Hindlimb muscle (tissue), 1 donor: ENCODE measurements at regions not wholly inside any gene's neighbourhood (a gene's known extent, or its start where the extent isn't known, plus 50 kb on each side); places are given as distances from the start of the nearest gene placed in this dataset.

Source experiments
- DNase-seq: peaks from one replicate; pipeline ENCODE4 v3.0.0-alpha.2; 2013

DNA sequence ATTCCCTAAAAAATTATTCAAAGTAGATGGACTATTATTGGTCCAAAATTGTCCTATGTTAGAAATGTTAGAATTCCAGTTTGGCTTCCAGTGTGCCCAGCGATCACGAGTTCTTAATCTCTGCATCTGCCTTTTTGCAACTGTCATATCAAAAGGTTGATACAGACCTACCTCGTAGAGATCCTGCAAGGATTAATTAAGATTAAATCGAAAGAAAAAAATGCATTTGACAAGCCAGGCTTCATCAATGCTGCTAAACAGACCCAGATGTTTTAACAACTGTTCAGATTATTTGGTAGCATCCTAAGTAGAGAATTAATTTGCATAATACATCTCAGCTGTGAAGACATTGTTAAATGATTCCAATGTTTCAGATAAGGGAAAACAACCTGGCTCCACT, 336.5 kb downstream of the CRPPA start:
- DNase-seq: no peak

DNA sequence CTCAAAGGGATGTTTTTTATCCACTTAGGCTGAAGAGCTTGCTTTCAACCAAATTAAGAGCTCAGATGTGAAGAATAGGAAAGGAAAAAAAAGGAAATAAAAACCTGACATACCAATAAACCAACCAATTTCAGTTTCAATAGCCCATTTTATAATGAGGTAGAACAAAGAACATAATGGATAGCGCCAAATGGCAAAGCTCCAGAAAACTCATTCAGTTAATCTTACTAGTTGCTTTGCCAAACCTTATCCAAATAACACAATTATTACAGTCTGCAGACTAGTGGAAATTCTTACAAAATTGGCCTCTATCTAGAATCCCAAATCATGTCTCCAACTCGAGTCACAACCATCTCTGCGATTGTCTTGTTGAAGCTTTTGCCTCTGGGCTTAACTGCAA, 337.0 kb downstream of the CRPPA start:
- DNase-seq: no peak

DNA sequence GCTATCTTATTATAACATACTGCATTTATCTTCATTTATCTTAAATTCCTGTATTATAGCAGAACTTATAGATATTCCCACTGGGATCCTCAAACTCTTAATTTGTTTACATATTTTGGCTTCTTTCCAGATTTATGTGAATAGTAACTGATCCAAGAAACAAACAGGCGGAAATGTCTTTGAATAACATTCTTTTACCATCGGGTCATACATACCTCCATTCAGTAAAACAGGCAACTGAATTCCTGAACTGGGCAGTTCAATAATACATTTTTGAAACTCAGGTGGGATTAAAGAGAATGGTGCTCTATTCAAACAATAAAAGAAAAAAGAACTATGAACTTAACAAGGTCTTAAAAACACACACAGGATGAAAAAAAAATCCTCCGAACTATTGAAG, 337.4 kb downstream of the CRPPA start:
- DNase-seq: no peak

- no peak for DNase-seq
These were observed 341.2 kb downstream of the CRPPA start for GRCh38 chr7:16080131-16080530.

GRCh38 chr7:16079723-16080122, 341.6 kb downstream of the CRPPA start:
- no peak for DNase-seq

DNA sequence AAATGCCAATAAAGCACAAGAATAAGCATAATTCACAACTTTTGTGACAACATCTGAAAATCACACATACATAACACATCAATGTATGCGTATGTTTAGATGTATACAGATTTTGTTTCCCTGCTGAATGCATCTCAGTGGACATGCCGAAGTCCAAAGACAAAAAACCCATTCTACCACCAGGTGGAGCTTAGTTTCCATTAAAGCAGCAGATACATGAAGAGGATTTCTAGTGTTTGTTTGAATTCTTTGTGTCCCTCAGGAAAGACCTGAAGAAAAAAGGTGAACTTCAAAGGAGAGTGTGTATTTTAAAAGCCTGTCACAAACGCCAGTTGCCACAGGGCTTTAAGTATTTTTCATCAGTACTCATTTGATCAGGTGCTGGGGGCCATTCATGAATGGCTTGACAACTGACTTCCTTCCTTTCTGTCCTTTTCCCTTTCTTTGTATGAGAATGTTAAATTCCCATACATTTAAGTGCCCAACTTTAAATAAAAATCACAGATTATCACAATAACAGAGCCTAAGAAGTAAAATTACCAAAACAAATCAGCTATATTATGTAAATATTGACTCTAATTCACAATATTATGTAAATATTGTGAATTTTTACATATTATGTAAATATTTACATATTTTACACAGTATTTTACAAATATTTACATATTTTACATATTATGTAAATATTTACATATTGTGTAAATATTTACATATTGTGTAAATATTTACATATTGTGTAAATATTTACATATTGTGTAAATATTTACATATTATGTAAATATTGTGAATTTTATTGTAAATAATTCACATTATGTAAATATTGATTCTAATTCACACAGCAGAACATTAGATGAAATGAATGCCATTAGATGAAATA, 343.0 kb downstream of the CRPPA start:
- DNase-seq: no peak

- peak; percentile 82 for DNase-seq
These were observed 350.0 kb downstream of the CRPPA start for GRCh38 chr7:16071246-16071857.

DNA sequence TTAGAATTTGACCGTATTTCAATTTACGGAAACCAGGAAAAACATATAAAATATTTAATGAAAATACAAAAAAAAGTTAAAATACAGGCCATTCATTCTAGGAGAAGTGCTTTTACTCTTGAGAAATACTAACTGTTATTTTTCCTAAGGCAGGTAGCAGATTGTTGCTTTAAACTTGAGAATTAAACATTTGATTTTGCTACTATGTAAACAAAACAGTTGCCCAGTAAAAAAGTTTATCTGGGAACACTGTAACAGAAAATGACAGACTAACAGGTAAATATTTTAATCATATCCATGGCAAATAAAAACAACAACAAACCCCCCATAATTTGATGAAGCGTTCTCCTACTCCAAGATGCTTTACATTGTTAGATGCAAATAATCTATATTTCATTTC, 350.5 kb downstream of the CRPPA start:
- no peak for DNase-seq

DNA sequence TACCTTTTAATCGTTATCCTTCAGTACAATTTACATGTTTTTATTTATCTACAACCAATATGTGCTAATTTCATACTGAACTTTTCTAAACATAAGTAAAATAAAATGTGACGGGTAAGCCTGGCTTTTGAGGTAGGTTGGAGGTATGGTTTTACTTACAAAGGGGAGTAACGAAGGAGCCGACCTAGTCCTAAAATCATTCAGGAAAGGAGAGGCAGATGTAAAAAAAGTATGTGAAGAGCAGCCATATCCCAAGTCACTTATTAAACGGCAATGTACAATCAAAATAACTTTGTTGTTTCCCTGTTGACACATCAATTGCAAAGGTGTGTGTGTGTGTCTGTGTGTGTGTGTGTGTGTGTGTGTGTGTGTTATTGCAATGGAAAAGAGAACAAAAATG, 351.3 kb downstream of the CRPPA start:
- DNase-seq: no peak

- no peak for DNase-seq
These were observed 353.2 kb downstream of the CRPPA start for GRCh38 chr7:16068183-16068582.

DNA sequence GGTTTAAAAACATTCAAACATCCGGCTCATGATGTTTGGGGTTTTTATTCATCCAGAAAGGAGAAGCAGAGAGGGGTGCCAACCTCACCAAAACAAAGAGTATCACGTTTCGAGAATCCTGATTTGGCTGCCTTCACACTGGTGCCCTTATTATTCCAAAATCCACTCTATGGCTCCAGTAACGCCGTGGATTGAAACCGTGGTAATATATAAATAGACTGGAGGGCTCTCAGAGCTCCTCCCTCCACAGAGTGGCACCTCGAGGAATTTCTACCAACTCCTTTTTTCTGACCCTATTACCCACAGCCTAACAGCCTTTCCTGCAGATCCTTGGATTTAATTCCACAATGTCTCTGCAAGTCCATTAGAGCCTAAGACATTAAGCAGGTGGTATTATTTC, 353.6 kb downstream of the CRPPA start:
- no peak for DNase-seq

- DNase-seq: no peak
These were observed 354.4 kb downstream of the CRPPA start for GRCh38 chr7:16066805-16067459.

GRCh38 chr7:16065939-16066338, 355.4 kb downstream of the CRPPA start:
- no peak for DNase-seq

DNA sequence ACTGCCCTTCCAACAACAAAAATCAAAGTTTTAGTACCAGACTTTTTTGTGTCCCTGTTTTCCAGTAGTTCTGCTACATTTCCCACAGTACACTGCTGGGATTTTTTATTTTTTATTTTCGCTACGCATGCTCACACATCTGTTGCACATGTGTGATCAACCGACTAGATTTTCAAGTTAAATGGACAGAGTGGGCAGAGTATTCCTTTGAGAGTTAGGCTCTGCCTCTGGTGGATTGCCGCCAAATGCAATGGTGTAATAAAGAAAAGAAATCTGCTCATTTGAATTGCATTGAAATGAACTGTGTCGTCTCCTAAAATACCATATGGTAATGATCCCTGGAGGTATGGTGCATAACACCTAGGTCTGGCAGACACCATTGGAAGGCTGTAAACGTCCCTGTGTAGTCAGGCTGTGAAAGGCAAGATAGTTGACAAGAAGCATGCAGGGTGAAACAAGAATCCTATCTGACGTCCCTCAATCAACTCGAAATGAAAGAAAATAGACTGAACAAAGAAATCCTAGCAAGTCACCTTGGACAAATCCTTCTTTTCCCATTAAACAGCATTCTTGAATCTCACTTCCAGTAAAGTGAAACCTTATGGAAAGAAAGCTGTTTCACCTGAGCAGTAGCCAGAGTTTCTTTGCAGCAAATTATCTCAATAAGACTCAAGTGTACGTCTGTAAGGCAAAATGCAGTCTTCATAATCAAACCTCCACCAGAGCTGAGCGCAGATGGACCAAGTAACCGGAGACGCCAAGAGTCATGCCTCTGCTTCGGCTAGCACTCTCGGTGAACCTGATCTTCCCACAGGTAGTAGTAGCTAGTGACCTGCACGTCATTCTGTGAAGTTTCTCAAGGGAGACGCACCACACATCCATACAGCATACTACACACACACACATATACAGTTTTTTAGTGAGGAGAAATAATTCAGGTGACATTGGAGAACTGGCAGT, 357.3 kb downstream of the CRPPA start:
- DNase-seq: no peak

DNA sequence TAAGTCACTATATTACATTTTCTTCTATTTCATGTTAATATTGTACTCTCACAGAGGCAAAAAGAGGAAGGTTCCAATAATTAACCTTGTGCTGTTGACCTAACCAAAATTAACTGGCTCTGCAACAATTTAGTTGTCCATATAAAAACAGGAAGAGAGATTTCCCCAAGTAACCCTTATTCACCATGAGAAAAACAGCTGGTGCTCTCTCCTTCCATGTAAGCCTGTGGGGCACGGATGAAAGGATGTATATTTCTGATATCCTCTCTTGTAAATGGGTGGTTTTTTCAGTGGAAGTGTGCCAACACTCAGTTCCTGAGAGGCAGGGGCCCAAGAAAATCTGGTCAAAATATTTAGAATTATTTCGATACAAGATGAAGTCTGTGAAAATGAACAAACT, 358.1 kb downstream of the CRPPA start:
- DNase-seq: no peak

- DNase-seq: no peak
These were observed 359.1 kb downstream of the CRPPA start for GRCh38 chr7:16062269-16062668.

GRCh38 chr7:16061630-16062029, 359.7 kb downstream of the CRPPA start:
- no peak for DNase-seq

DNA sequence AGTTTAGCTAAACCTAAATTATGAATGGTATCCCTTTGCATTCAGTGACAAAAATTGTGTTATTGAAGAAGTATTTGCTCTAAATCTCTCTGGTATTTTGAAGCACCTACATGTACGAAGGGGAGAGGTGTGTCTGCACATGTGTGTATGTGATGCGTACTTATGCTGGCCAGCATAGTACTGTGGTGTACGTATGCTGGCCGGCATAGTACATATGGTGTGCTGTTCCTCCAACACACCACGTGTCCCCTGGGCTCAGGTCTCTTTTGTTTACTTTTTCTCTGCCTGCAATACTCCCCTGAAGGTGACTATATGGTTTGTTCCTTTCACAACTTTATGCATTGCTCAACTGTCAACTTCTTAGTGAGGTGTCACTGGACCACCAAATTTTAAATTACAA, 360.3 kb downstream of the CRPPA start:
- DNase-seq: no peak

DNA sequence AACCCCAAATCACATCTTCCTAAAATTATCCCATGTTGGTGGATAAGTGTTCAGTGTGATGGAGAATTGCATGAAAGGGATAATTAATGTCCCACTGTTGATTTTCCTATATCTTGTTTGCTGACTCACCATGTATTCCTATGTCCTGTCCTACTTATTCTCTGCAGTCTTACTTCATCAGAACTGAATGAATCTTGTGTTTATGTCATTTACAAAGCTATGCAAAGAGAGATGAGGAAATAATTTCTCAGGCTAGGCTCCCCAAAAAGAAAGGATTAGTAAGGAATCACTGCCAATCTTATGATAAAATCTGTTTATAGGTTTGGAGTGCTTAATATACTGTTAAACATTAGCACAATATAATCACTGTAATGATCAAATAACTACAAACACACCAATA, 360.8 kb downstream of the CRPPA start:
- no peak for DNase-seq

- no peak for DNase-seq
These were observed 365.9 kb downstream of the CRPPA start for GRCh38 chr7:16055263-16055976.

- DNase-seq: no peak
These were observed 365.2 kb upstream of the MEOX2 start for GRCh38 chr7:16051561-16052255.
